Central memory CD4-positive, alpha-beta T cell (primary cell): ENCODE measurements at regions not wholly inside any gene's neighbourhood (a gene's known extent, or its start where the extent isn't known, plus 50 kb on each side); places are given as distances from the start of the nearest gene placed in this dataset.
"Not testable (repeated sequence)": the region's sequence is repeated elsewhere in the genome, so short reads cannot be mapped to it uniquely, and the experiment has no call there.

ENCODE experiments used
- DNase-seq: peaks from one replicate; pipeline ENCODE4 v3.0.0; 2022

DNA sequence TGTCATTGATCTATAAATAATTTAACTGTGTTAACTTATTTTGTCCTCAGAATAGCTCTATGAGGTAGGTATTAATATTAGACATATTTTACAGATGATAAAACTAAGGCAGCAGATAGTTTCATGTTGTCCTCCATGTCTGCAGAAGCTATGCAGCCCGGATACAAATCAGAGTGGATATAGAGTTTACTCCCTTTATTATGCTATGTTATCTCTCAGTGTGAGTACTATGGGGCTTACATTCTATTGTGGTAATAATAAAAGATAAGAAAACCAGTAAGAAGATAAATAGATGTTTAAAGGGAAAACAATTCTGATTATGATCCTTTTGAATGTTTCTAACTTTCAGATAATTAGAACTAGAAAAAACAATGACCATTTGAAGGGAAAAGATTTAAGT is 979.8 kb upstream of the CITED2 start:
- DNase-seq = no peak

- no peak for DNase-seq
Measured at GRCh38 chr6:140353536-140353935, 979.1 kb upstream of the CITED2 start.

DNA sequence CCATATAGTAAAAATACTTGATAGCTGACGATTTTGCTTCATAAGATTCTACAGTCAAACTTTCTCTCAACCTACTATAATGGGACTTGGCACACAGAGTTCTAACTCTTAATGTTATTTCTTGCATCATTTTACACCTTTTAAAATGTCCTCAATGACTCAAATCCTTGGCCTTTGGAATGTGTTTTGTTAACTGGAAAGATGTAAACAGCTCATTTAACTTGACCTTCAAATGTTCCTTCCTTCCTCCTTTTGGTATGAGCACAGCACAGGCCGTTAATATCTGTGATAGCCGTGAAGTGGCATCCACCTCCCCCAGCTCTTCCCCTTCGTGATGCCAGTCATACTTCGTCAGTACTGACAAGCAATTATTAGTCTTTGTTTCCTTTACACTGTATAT is 972.0 kb upstream of the CITED2 start:
- no peak for DNase-seq

DNA sequence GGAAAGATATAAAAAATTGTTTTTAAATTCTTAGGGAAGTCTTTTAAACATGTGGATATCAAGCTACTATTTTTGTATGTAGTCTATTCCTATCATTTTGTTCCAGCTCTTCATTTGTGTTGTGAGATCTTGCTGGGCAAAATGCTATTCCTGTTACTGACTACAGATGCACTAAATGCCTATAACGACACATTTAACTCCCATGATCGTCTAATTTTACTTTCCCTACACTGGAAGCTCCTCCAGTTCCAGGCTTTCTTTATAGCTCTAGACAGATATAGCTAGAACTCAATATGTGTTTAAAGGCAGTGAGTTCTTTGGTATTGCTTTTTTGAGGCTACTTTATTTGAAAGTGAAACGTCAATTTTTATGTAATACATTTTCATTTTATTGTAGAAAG is 971.5 kb upstream of the CITED2 start:
- no peak for DNase-seq

- DNase-seq = no peak
Measured at GRCh38 chr6:140344142-140344913, 969.9 kb upstream of the CITED2 start.

DNA sequence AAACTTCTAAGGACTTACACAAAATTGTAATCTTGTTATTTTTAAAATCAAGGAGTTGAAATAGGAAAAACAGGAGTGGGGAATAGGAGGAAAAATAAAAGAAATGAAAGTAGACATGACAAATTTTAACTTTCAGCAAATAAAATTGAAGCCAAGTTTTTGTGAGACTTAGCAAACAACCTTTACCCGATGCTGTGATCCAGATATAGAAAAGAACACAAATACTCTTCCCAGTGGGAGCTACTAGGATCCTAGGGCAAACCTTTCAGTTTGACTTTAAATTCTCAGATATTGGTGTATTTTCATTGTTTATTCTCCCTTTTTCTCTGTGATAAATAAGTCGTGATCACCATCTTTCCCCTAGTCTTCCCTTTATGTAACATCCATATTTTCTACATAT is 968.7 kb upstream of the CITED2 start:
- DNase-seq = no peak

DNA sequence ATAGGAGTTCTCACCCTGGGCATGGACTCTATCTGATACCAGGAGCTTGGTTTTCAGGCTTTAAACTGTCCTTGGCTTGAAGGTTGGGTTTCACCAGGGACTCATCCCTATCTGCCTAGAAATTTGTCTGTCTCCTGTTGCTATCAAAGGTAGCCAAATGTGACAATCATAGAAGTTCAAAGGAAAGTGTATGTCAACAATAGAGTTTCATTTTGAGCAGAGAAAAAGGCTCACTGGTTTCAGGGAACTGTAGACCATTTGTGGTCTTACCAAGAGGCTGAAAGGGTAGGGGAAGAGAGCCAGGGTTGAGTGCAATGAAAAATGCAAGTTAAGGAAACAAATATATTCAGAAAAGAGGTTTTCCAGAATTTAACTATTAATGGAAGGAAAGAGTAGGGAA is 966.8 kb upstream of the CITED2 start:
- DNase-seq = no peak

DNA sequence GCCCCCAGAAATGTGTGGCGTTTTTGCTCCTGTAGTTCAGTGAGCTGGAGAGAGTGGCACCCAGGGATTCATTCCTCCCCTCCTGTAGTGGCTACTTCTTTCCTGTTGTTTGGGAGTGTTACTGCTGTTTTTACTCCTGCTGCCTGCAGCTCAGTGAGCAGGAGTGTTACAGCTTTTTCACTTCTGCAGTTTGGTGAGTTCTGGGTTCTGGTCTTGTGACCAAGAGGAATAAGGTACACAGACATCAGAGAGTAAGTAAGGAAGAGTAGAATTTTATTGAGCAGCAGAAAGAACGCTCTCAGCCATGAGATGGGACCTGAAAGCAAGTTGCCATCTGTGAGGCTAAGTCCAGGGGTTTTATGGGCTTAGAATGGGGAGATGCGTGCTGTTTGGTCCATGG is 966.3 kb upstream of the CITED2 start:
- DNase-seq = no peak

DNA sequence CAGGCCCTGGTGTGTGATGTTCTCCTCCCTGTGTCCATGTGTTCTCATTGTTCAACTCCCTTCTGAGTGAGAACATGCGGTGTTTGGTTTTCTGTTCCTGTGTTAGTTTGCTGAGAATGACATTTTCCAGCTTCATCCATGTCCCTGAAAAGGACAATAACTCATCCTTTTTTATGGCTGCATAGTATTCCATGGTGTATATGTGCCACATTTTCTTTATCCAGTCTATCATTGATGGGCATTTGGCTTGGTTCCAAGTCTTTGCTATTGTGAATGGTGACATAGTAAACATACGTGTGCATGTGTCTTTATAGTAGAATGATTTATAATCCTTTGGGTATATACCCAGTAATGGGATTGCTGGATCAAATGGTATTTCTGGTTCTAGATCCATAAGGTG is 964.6 kb upstream of the CITED2 start:
- DNase-seq = not testable (repeated sequence)

GRCh38 chr6:140321891-140322290 is 947.4 kb upstream of the CITED2 start:
- DNase-seq = no peak

- DNase-seq = no peak
Measured at GRCh38 chr6:140320081-140321080, 945.9 kb upstream of the CITED2 start.

- DNase-seq = no peak
Measured at GRCh38 chr6:140319209-140319608, 944.8 kb upstream of the CITED2 start.

- no peak for DNase-seq
Measured at GRCh38 chr6:140318408-140318807, 944.0 kb upstream of the CITED2 start.

- no peak for DNase-seq
Measured at GRCh38 chr6:140317950-140318349, 943.5 kb upstream of the CITED2 start.

- DNase-seq = no peak
Measured at GRCh38 chr6:140316966-140317365, 942.5 kb upstream of the CITED2 start.

DNA sequence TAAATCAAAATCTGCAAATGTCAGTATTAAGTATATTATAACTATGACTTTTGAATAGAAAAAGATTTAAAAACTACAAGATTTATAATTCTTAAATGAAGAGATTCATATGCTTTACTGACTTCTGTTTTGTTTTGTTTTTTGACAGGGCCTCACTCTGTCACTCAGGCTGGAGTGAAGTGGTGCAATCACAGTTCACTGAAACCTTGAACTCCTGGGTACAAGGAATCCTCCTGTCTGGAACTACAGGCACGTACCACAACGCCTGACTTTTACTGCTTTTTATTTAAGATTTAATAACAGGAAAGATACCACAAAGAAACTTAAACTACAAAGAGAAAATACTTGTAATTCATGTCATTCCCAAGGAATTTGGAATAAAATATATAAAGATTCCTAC is 940.2 kb upstream of the CITED2 start:
- DNase-seq = no peak

- DNase-seq = no peak
Measured at GRCh38 chr6:140311146-140311545, 936.7 kb upstream of the CITED2 start.

DNA sequence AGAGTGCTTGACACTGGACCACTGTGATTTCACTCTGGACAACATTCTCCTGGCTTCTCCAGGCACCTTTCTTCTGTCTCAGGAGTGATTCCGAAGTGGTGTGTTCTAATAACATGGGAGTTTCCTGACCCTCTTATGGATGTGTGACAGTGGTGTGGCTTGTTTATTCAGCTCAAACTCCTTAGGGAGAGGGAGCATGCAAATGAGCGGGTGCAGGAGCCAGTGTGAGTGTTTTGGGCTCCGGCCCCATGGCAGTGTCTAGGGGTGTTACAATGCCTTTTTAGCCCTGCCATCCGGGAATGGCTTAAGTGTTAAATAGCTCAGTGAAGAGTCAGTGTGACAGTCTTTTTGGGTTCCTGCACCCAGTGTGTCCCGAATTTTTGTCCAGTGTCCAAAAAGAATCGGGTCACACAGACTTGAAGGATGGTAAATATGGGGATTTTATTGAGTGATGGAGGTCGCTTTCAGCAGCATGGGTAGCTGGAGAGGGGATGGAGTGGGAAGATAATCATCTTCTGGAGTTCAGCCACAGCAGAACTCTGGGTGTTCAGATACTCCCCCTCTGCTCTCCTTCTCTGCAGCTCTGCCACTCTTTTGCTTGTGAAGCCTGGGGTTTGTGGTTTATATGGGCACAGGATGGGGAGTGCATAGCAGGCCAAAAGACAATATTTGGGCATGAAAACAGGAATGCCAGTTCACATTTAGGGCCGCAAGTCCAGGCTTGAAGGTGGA is 928.9 kb upstream of the CITED2 start:
- DNase-seq = no peak

DNA sequence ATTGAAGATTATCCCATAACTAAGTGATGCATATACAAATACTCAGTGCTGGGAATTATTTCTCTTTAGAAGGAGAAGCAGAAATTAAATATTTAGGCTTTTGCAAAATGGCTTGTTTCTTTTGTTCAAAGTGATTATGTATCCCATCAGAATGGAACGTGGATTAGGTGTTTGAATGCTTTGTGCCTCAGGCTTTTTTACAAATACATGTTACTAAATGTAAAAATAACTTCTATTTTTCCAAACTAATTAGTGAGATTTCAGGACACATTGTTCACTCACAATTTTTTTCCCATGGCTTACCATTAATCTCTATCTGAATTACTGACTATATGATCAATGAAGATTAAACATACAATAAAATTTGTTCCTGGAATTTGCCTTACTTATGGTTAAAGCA is 925.9 kb upstream of the CITED2 start:
- no peak for DNase-seq

DNA sequence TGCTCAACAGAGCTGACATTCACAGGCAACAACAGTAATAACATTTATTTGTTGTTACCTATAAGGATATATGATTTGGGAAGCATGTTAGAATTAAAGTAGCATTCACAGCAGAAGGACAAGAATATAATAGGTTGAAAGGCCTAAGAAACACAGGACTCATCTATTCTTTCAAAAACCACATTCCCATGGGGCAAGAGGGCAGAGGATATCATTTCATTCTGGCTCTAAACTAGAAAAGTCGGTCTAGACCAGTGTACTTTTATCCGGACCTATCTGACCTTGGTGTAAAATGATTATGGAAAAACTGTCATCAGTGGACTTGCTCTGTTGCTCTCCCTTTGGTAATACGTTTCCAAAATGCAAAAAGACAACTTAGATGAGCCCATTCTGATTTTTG is 914.7 kb upstream of the CITED2 start:
- no peak for DNase-seq

GRCh38 chr6:140285998-140286690 is 911.7 kb upstream of the CITED2 start:
- no peak for DNase-seq

DNA sequence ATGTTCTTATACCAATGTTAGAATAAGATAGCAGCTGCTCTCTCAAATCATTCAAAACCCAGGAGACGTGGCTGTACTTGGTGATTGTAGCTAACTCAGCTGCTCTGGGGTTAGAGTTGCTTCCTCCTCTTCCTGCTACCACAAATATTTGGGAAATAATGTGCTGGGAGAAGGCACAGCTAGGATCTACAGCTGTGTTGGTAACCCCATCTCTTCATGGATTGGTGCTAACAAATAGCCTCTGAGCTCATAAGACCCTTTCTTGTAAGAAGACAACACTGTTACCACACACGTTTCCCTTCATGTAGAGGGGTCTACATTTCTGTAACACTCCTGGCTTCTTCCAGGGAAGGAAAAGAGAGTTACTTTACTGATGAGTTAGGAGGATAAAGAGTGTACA is 911.0 kb upstream of the CITED2 start:
- no peak for DNase-seq

- DNase-seq = no peak
Measured at GRCh38 chr6:140284871-140285270, 910.4 kb upstream of the CITED2 start.
